Choroid plexus epithelial cell (primary cell): ENCODE measurements at regions not wholly inside any gene's neighbourhood (a gene's known extent, or its start where the extent isn't known, plus 50 kb on each side); places are given as distances from the start of the nearest gene placed in this dataset.
"Not testable (repeated sequence)": the region's sequence is repeated elsewhere in the genome, so short reads cannot be mapped to it uniquely, and the experiment has no call there.

Experiments
- DNase-seq: peaks from one replicate; pipeline ENCODE4 v3.0.0-alpha.2; 2010; ENCODE audit warnings: low read depth
- H3K4me3 ChIP-seq: 2 replicates; pipeline ENCODE4 v1.5.1; 2011; ENCODE audit warnings: low read depth, mild to moderate bottlenecking, control low read depth, low read length, moderate library complexity
- TF ChIP-seq, protein P1 (sequence below): conservative IDR thresholded peaks from 2 replicates; pipeline ENCODE4 v1.5.1; 2011; ENCODE audit warnings: low read depth, mild to moderate bottlenecking, control low read depth, inconsistent platforms, low read length, moderate library complexity

DNA sequence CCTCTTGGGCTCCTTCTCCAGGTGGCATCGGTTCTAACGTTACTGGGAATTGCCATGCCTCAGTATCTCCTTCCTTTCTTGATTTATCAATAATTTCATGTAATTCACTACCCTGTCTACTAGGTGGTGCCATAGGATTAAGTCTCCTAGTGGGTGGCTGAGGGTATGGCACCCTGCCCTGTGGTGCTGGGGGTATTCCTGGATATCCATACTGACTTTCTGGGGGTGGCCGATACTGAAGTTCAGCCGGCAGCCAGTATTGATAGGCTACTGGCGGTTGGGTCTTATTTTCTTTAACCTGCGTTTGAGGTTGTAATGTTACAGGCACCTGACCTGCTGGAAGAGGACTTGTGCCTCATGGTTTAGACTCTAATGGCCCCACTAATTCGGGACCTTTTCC lies 699.4 kb upstream of the CDH6 start:
- TF ChIP-seq, protein P1, sequence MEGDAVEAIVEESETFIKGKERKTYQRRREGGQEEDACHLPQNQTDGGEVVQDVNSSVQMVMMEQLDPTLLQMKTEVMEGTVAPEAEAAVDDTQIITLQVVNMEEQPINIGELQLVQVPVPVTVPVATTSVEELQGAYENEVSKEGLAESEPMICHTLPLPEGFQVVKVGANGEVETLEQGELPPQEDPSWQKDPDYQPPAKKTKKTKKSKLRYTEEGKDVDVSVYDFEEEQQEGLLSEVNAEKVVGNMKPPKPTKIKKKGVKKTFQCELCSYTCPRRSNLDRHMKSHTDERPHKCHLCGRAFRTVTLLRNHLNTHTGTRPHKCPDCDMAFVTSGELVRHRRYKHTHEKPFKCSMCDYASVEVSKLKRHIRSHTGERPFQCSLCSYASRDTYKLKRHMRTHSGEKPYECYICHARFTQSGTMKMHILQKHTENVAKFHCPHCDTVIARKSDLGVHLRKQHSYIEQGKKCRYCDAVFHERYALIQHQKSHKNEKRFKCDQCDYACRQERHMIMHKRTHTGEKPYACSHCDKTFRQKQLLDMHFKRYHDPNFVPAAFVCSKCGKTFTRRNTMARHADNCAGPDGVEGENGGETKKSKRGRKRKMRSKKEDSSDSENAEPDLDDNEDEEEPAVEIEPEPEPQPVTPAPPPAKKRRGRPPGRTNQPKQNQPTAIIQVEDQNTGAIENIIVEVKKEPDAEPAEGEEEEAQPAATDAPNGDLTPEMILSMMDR, result peak; percentile 24
- not testable (repeated sequence) for H3K4me3 ChIP-seq, DNase-seq

DNA sequence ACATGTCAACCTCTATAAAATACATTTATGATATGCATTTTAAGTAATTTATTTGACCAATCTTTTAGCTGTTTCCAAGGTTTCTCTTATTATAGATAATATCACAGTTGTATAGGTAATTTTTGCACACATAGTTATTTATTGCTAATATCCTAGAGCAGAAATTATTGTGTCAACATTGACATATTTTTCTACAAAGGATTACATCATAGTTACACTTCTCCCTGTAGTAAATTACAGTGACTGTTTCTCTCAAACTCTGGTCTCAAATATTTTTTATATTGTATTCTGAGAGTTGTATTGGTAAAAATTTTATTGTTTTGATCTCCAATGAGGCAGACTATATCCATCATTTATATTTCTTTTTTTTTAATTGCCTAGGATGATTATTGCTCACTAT lies 714.4 kb upstream of the CDH6 start:
- TF ChIP-seq, protein P1, result no peak
- DNase-seq, result no peak
- H3K4me3 ChIP-seq, result no peak overlapping the region

DNA sequence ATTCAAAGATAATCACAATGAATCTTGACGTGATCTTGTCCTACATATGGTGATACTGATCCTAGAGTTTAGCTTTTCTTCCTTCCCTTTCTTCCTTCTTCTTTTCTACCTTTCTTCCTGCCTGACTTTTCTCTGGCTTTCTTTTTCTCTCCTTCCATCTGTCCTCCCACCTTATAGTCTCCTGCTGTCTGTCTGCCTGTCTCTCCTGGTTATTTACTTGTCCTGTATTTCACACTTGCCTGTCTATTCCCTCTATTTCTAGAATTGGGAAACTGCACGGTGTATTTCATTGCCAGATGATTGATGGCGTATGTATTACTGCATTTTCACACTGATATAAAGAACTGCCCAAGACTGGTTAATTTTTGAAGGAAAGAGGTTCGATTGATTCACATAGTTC lies 718.1 kb upstream of the CDH6 start:
- TF ChIP-seq, protein P1, result no peak
- no peak for DNase-seq
- no peak overlapping the region for H3K4me3 ChIP-seq

DNA sequence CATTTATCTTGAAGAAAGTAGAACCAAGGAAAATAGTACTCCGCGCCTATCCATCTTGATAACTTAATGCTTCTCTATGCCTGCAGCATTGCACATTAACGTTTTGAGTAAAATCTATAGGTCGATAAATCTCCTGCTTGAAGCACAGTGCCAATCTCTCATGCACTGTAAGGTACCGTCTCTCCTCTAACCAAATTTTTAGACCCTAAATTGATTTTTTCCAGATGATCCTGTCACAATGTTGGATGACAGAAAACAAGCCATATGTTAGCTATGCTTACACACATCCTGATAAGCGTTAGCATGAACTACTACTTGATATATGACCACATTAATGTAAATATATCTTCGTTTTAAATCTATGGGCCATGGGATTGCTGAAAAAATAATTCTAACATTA lies 723.8 kb upstream of the CDH6 start:
- TF ChIP-seq, protein P1, result no peak
- H3K4me3 ChIP-seq, result no peak overlapping the region
- DNase-seq, result no peak

DNA sequence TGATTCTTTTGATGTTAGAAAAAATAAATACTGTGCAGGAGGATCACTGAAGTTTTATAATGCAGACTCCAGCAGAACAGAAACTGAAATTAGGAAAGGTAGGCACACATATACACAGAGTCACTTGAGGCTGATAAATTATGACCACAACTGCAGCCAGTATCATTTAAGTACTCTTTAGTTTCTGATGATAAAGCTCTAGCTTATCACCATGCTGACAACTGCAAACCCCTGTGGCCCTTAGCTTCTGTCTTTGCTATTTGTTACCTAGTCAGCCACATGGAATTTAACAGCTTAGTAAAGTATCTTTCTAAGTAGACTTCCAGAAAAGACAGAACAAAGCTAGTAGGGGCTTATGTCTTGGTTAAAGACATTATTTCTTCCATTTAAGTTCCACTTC lies 734.8 kb upstream of the CDH6 start:
- TF ChIP-seq, protein P1, result no peak
- H3K4me3 ChIP-seq, result no peak overlapping the region
- DNase-seq, result no peak

DNA sequence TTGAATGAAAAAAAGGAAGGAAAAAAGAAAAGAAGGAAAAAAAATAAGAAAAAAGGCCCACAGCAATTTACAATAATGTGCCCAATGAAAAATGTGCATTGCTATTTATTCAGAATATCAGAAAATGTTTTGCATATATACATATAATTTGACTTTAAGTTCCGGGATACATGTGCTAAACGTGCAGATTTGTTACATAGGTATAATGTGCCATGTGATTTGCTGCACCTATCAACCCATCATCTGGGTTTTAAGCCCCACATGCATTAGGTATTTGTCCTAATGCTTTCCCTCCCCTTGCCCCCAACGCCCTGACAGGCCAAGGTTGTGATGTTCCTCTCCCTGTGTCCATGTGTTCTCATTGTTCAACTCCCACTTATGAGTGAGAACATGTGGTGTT lies 738.0 kb upstream of the CDH6 start:
- not testable (repeated sequence) for H3K4me3 ChIP-seq, DNase-seq

DNA sequence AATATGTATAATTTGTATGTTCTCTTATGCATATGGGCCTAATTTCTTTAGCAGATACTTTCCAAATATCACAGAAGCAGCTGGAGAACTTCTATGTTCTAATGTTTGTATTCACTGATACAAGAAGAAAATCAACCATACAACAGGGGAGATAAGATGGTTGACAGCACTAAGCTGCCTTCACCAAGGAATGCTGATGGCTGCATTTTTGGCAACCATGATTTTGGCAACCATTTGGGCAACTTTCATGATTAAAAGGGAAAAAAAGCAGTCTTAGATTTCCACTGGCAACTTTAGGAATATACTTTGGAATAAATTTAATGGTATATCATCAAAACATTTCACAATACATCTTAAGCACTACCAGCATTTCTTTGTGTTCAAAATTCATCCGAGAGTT lies 740.3 kb upstream of the CDH6 start:
- DNase-seq, result no peak
- TF ChIP-seq, protein P1, result no peak

DNA sequence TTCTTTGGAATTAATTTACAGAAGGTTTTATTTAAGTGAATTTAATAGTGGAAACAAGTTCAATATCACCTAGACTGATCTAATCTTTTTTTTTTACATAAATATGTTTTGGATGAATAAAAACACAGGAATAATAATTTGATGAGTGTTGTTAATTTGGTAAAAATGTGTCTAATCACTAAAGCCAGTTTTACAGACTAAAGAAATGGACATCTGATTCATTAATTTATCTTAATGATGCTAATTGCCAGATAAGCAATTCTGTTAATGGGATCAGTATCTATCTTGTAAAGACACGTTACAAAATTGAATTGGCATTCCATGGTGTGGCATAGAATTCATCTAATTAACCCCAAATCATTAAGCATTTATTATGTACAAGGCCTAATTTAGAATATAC lies 743.3 kb upstream of the CDH6 start:
- TF ChIP-seq, protein P1, result no peak
- H3K4me3 ChIP-seq, result no peak overlapping the region

More for the DNA sequence above, 740.3 kb upstream of the CDH6 start:
- H3K4me3 ChIP-seq, result no peak overlapping the region

More for the DNA sequence above, 743.3 kb upstream of the CDH6 start:
- no peak for DNase-seq
